ENCODE measurements at regions not wholly inside any gene's neighbourhood (a gene's known extent, or its start where the extent isn't known, plus 50 kb on each side); places are given as distances from the start of the nearest gene placed in this dataset.

GRCh38 chr3:34988296-34988695 lies 651.0 kb upstream of the ARPP21 start:
- no peak for TF ChIP-seq CTCF (IDR thresholded peaks at IDR 0.05)
- H3K4me3 ChIP-seq = no peak overlapping the region
- H3K27me3 ChIP-seq (ENCODE audit: insufficient read depth in 3 of 3, low read length in 2 of 3) = no peaks in the 10 kb centered on the region
- intact Hi-C loops (cut with DNase I) = no loop called here
- WGBS, 3 donors = 96 to 97% (median 96%) methylated on average over 13 to 22 of the region's 22 CpGs
- no peaks in the 10 kb centered on the region for H3K9me3 ChIP-seq
- no peaks in the 10 kb centered on the region for H3K4me1 ChIP-seq
- no peaks in the 10 kb centered on the region for H3K36me3 ChIP-seq (ENCODE audit: insufficient read depth in 1 of 2, low read depth in 1 of 2)
- no peak for ATAC-seq
- no peak overlapping the region for H3K27ac ChIP-seq
- peak in 1 of 2 donors; percentile 10 for DNase-seq

- H3K4me1 ChIP-seq = no peaks in the 10 kb centered on the region
- no peak for TF ChIP-seq CTCF (IDR thresholded peaks at IDR 0.05)
- H3K27ac ChIP-seq = no peak overlapping the region
- intact Hi-C loops (cut with DNase I) = no loop called here
- no peaks in the 10 kb centered on the region for H3K27me3 ChIP-seq (ENCODE audit: insufficient read depth in 3 of 3, low read length in 2 of 3)
- no peaks in the 10 kb centered on the region for H3K9me3 ChIP-seq
- no peaks in the 10 kb centered on the region for H3K36me3 ChIP-seq (ENCODE audit: insufficient read depth in 1 of 2, low read depth in 1 of 2)
- no peak overlapping the region for H3K4me3 ChIP-seq
- WGBS, 3 donors = 22 to 40% (median 27%) methylated on average over 2 of the region's 2 CpGs
- ATAC-seq = no peak
- DNase-seq = no peak
These were observed 643.4 kb upstream of the ARPP21 start for GRCh38 chr3:34995796-34996430.

- Histone ChIP-seq H3K27ac (no peak overlapping the region), H3K27me3 (ENCODE audit: insufficient read depth in 3 of 3, low read length in 2 of 3) (no peaks in the 10 kb centered on the region), H3K4me1 (no peaks in the 10 kb centered on the region), H3K36me3 (ENCODE audit: insufficient read depth in 1 of 2, low read depth in 1 of 2) (no peaks in the 10 kb centered on the region), H3K4me3 (no peak overlapping the region), H3K9me3 (no peaks in the 10 kb centered on the region)
- DNase-seq (no peak), ATAC-seq (no peak)
- WGBS, 3 donors = 16 to 27% (median 25%) methylated on average over 2 of the region's 2 CpGs
- TF ChIP-seq CTCF (IDR thresholded peaks at IDR 0.05) = no peak
- intact Hi-C loops (cut with DNase I) = no loop called here
These were observed 640.4 kb upstream of the ARPP21 start for GRCh38 chr3:34998902-34999301.

- H3K27me3 ChIP-seq (ENCODE audit: insufficient read depth in 3 of 3, low read length in 2 of 3) = no peaks in the 10 kb centered on the region
- H3K36me3 ChIP-seq (ENCODE audit: insufficient read depth in 1 of 2, low read depth in 1 of 2) = no peaks in the 10 kb centered on the region
- no peaks in the 10 kb centered on the region for H3K4me1 ChIP-seq
- intact Hi-C loops (cut with DNase I) = no loop called here
- WGBS, 3 donors = 95 to 100% (median 97%) methylated on average over 1 of the region's 1 CpG
- no peak for TF ChIP-seq CTCF (IDR thresholded peaks at IDR 0.05)
- no peak overlapping the region for H3K27ac ChIP-seq
- no peak overlapping the region for H3K4me3 ChIP-seq
- no peaks in the 10 kb centered on the region for H3K9me3 ChIP-seq
- ATAC-seq = no peak
- no peak for DNase-seq
These were observed 627.1 kb upstream of the ARPP21 start for GRCh38 chr3:35012214-35012613.

- Histone ChIP-seq H3K4me1 (no peaks in the 10 kb centered on the region), H3K4me3 (no peak overlapping the region), H3K27ac (no peak overlapping the region), H3K27me3 (ENCODE audit: insufficient read depth in 3 of 3, low read length in 2 of 3) (no peaks in the 10 kb centered on the region), H3K36me3 (ENCODE audit: insufficient read depth in 1 of 2, low read depth in 1 of 2) (no peaks in the 10 kb centered on the region), H3K9me3 (peaks cover 9% of the 10 kb centered on the region)
- ATAC-seq = no peak
- no peak for DNase-seq
- intact Hi-C loops (cut with DNase I) = no loop called here
- TF ChIP-seq CTCF (IDR thresholded peaks at IDR 0.05) = no peak
- WGBS, 3 donors = 70 to 98% (median 94%) methylated on average over 2 of the region's 2 CpGs
These were observed 611.2 kb upstream of the ARPP21 start for GRCh38 chr3:35028157-35028556.
